Mesendoderm (in vitro differentiated cells): ENCODE measurements at regions not wholly inside any gene's neighbourhood (a gene's known extent, or its start where the extent isn't known, plus 50 kb on each side); places are given as distances from the start of the nearest gene placed in this dataset.

ENCODE experiments used
- DNase-seq: peaks from one replicate; pipeline ENCODE4 v3.0.0; 2013
- H2AK5ac ChIP-seq: 2 replicates; pipeline ENCODE4 v1.6.1; 2013; ENCODE audit warnings: low read length, inconsistent platforms
- H2BK120ac ChIP-seq: 2 replicates; pipeline ENCODE4 v1.6.1; 2013; ENCODE audit warnings: low read depth, mild to moderate bottlenecking, low read length, moderate library complexity, mixed read lengths
- H2BK15ac ChIP-seq: replicated peaks from 2 replicates; pipeline ENCODE4 v1.6.1; 2013; ENCODE audit warnings: low read depth, mild to moderate bottlenecking, moderate library complexity
- H2BK5ac ChIP-seq: 2 replicates; pipeline ENCODE4 v1.6.1; 2013; ENCODE audit warnings: low read length, inconsistent platforms
- H3K18ac ChIP-seq: 2 replicates; pipeline ENCODE4 v1.6.1; 2013; ENCODE audit warnings: mild to moderate bottlenecking, low read length, mixed read lengths
- H3K23ac ChIP-seq: one replicate; pipeline ENCODE4 v1.6.1; 2013; ENCODE audit warnings: low read length
- H3K27ac ChIP-seq: 2 replicates; pipeline ENCODE4 v1.5.1; 2013; ENCODE audit warnings: low read depth, mild to moderate bottlenecking, inconsistent platforms, low read length, moderate library complexity
- H3K27me3 ChIP-seq: 2 replicates; pipeline ENCODE4 v1.6.1; 2013; ENCODE audit warnings: low read length, control low read depth, mild to moderate bottlenecking, inconsistent platforms; ENCODE audit not compliant: insufficient read depth, poor library complexity
- H3K36me3 ChIP-seq: 2 replicates; pipeline ENCODE4 v1.6.1; 2013; ENCODE audit warnings: low read length, inconsistent platforms; ENCODE audit not compliant: control insufficient read depth, insufficient read depth
- H3K4ac ChIP-seq: one replicate; pipeline ENCODE4 v1.6.1; 2013; ENCODE audit warnings: low read depth, mild to moderate bottlenecking, low read length, moderate library complexity
- H3K4me1 ChIP-seq: 2 replicates; pipeline ENCODE4 v1.6.1; 2013; ENCODE audit warnings: low read depth, low read length, inconsistent platforms; ENCODE audit not compliant: control insufficient read depth
- H3K4me2 ChIP-seq: 2 replicates; pipeline ENCODE4 v1.6.1; 2013; ENCODE audit warnings: low read length
- H3K4me3 ChIP-seq: 2 replicates; pipeline ENCODE4 v1.5.1; 2013; ENCODE audit warnings: mild to moderate bottlenecking, low read length
- H3K56ac ChIP-seq: one replicate; pipeline ENCODE4 v1.6.1; 2013; ENCODE audit warnings: low read length
- H3K79me1 ChIP-seq: 2 replicates; pipeline ENCODE4 v1.6.1; 2013; ENCODE audit warnings: low read length, inconsistent platforms
- H3K79me2 ChIP-seq: 2 replicates; pipeline ENCODE4 v1.6.1; 2013; ENCODE audit warnings: mild to moderate bottlenecking, low read length; ENCODE audit not compliant: control insufficient read depth, insufficient read depth
- H3K9ac ChIP-seq: 2 replicates; pipeline ENCODE4 v1.6.1; 2013; ENCODE audit warnings: low read length, inconsistent platforms
- H4K5ac ChIP-seq: one replicate; pipeline ENCODE4 v1.6.1; 2013; ENCODE audit warnings: low read length
- H4K8ac ChIP-seq: one replicate; pipeline ENCODE4 v1.6.1; 2013; ENCODE audit warnings: low read depth, mild to moderate bottlenecking, control low read depth, low read length, moderate library complexity
- WGBS: extraction: QIAGEN DNeasy Blood & Tissue Kit; methylation state at CpG from one replicate; pipeline ENCODE4 v1.1.7; 2013; ENCODE audit warnings: low lambda C conversion rate, missing lambda C conversion rate; ENCODE audit not compliant: insufficient coverage; ENCODE audit errors: extremely low coverage; 5-methylcytosine and 5-hydroxymethylcytosine counted together

DNA sequence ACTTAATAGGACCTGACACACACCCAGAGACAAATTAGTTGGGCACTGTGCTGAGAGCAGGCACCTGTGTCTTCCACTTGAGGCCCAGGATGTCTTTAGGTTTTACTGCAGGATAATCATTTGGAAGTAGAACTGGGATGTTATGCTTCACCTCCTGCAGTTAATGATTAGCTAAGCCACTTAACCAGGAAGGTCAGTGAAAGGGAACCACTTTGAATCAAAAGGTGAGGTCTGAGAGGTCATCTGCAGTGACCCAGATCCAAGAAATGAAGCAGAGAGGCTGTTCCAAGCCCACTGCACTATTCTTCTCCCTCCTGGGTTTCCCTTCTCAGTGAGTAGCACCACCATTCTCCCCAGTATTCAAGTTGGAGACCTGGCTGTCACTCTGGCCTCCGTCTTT is 110.5 kb downstream of the SNX18 start:
- H3K4me3 ChIP-seq: no peak overlapping the region
- no peak overlapping the region for H2BK15ac ChIP-seq
- H3K23ac ChIP-seq: no peak overlapping the region
- no CpG with 5 or more reads among the region's 1 CpG for WGBS
- no peaks in the 10 kb centered on the region for H3K79me2 ChIP-seq
- H2AK5ac ChIP-seq: no peak overlapping the region
- no peak overlapping the region for H3K9ac ChIP-seq
- no peak overlapping the region for H2BK5ac ChIP-seq
- DNase-seq: no peak
- no peaks in the 10 kb centered on the region for H3K79me1 ChIP-seq
- no peak overlapping the region for H4K8ac ChIP-seq
- no peak overlapping the region for H3K56ac ChIP-seq
- no peaks in the 10 kb centered on the region for H3K4me1 ChIP-seq
- H3K27me3 ChIP-seq: no peaks in the 10 kb centered on the region
- no peak overlapping the region for H3K18ac ChIP-seq
- no peak overlapping the region for H3K4me2 ChIP-seq
- H3K27ac ChIP-seq: no peak overlapping the region
- no peak overlapping the region for H2BK120ac ChIP-seq
- no peak overlapping the region for H4K5ac ChIP-seq
- H3K4ac ChIP-seq: no peak overlapping the region
- no peaks in the 10 kb centered on the region for H3K36me3 ChIP-seq

- Histone ChIP-seq H3K79me2 (no peaks in the 10 kb centered on the region), H3K27ac (no peak overlapping the region), H4K8ac (no peak overlapping the region), H3K9ac (no peak overlapping the region), H4K5ac (no peak overlapping the region), H3K4me3 (no peak overlapping the region), H2BK5ac (no peak overlapping the region), H3K18ac (no peak overlapping the region), H2BK15ac (no peak overlapping the region), H3K36me3 (no peaks in the 10 kb centered on the region), H2BK120ac (no peak overlapping the region), H3K79me1 (no peaks in the 10 kb centered on the region), H3K4me1 (no peaks in the 10 kb centered on the region), H2AK5ac (no peak overlapping the region), H3K4ac (no peak overlapping the region), H3K23ac (no peak overlapping the region), H3K4me2 (no peak overlapping the region), H3K27me3 (no peaks in the 10 kb centered on the region), H3K56ac (no peak overlapping the region)
- DNase-seq: no peak
- WGBS: no CpG with 5 or more reads among the region's 2 CpGs
These were observed 108.8 kb downstream of the SNX18 start for GRCh38 chr5:54626407-54626806.

GRCh38 chr5:54624805-54625568 is 107.4 kb downstream of the SNX18 start:
- H3K4me2 ChIP-seq: no peak overlapping the region
- H2BK120ac ChIP-seq: no peak overlapping the region
- no peak overlapping the region for H3K4ac ChIP-seq
- no peaks in the 10 kb centered on the region for H3K4me1 ChIP-seq
- no peak overlapping the region for H3K27ac ChIP-seq
- no peak overlapping the region for H3K23ac ChIP-seq
- H3K56ac ChIP-seq: no peak overlapping the region
- H4K8ac ChIP-seq: no peak overlapping the region
- H3K9ac ChIP-seq: no peak overlapping the region
- no peak overlapping the region for H4K5ac ChIP-seq
- no peaks in the 10 kb centered on the region for H3K79me1 ChIP-seq
- DNase-seq: no peak
- H3K4me3 ChIP-seq: no peak overlapping the region
- WGBS: no CpG with 5 or more reads among the region's 9 CpGs
- H2BK5ac ChIP-seq: no peak overlapping the region
- no peaks in the 10 kb centered on the region for H3K27me3 ChIP-seq
- H2BK15ac ChIP-seq: no peak overlapping the region
- H3K79me2 ChIP-seq: no peaks in the 10 kb centered on the region
- H3K36me3 ChIP-seq: no peaks in the 10 kb centered on the region
- H2AK5ac ChIP-seq: no peak overlapping the region
- no peak overlapping the region for H3K18ac ChIP-seq

DNA sequence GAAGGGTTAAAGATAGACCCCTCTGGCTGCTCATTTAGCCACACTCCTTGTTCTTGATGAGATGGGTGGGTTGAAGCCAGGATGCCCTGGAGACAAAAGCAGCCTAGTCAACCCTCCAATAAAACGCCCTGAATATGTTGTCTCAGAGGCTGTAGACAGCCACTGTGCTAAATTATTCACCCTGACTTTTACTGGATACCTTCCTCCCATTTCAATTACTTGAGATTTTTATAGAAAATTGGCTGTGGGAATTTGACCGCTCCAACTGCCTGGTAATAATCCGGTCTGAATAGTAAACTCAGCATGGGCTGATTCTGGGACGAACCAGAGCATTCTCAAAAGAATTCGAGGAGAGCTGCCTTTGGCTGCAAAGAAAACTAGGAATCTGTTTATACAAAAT is 104.2 kb downstream of the SNX18 start:
- Histone ChIP-seq H3K4me1 (no peaks in the 10 kb centered on the region), H4K5ac (no peak overlapping the region), H3K27me3 (no peaks in the 10 kb centered on the region), H2BK15ac (no peak overlapping the region), H3K79me1 (no peaks in the 10 kb centered on the region), H3K27ac (no peak overlapping the region), H3K9ac (no peak overlapping the region), H3K79me2 (no peaks in the 10 kb centered on the region), H2BK5ac (no peak overlapping the region), H3K56ac (no peak overlapping the region), H3K18ac (no peak overlapping the region), H3K23ac (no peak overlapping the region), H3K4me3 (no peak overlapping the region), H3K36me3 (no peaks in the 10 kb centered on the region), H2BK120ac (no peak overlapping the region), H3K4ac (no peak overlapping the region), H2AK5ac (no peak overlapping the region), H4K8ac (no peak overlapping the region), H3K4me2 (no peak overlapping the region)
- no CpG with 5 or more reads among the region's 5 CpGs for WGBS
- no peak for DNase-seq

GRCh38 chr5:54621048-54621447 is 103.5 kb downstream of the SNX18 start:
- no peaks in the 10 kb centered on the region for H3K79me2 ChIP-seq
- WGBS: no CpG with 5 or more reads among the region's 1 CpG
- no peak overlapping the region for H4K5ac ChIP-seq

More at GRCh38 chr5:54621048-54621447, 103.5 kb downstream of the SNX18 start:
- no peak overlapping the region for H2BK15ac ChIP-seq
- H2AK5ac ChIP-seq: no peak overlapping the region
- no peak overlapping the region for H3K56ac ChIP-seq
- H3K27me3 ChIP-seq: no peaks in the 10 kb centered on the region
- H3K36me3 ChIP-seq: no peaks in the 10 kb centered on the region
- no peak overlapping the region for H3K23ac ChIP-seq
- no peak overlapping the region for H3K4ac ChIP-seq
- no peaks in the 10 kb centered on the region for H3K79me1 ChIP-seq
- no peak overlapping the region for H2BK5ac ChIP-seq
- H3K27ac ChIP-seq: no peak overlapping the region
- no peak for DNase-seq
- no peak overlapping the region for H3K4me2 ChIP-seq
- no peaks in the 10 kb centered on the region for H3K4me1 ChIP-seq
- no peak overlapping the region for H2BK120ac ChIP-seq
- no peak overlapping the region for H3K18ac ChIP-seq
- H4K8ac ChIP-seq: no peak overlapping the region
- no peak overlapping the region for H3K4me3 ChIP-seq
- no peak overlapping the region for H3K9ac ChIP-seq
